Activated naive CD4-positive, alpha-beta T cell treated with Interleukin-2 at 50 U/mL for 16 hours (primary cell): ENCODE measurements at regions not wholly inside any gene's neighbourhood (a gene's known extent, or its start where the extent isn't known, plus 50 kb on each side); places are given as distances from the start of the nearest gene placed in this dataset.

Experiments
- DNase-seq: peaks from one replicate; pipeline ENCODE4 v3.0.0-alpha.2; 2020

GRCh38 chr4:4594285-4594920 is 52.6 kb upstream of the STX18 start:
- no peak for DNase-seq

GRCh38 chr4:4593596-4594284 is 51.9 kb upstream of the STX18 start:
- DNase-seq: no peak

GRCh38 chr4:4592414-4592813 is 50.6 kb upstream of the STX18 start:
- DNase-seq: no peak
